ENCODE measurements at regions not wholly inside any gene's neighbourhood (a gene's known extent, or its start where the extent isn't known, plus 50 kb on each side); places are given as distances from the start of the nearest gene placed in this dataset.
"Not testable (repeated sequence)": the region's sequence is repeated elsewhere in the genome, so short reads cannot be mapped to it uniquely, and the experiment has no call there.

- no peak for TF ChIP-seq CTCF (IDR thresholded peaks at IDR 0.05; ENCODE audit: low read depth, low read length)
- in situ Hi-C loops (cut with HindIII; ENCODE audit: low sequenced_read_pairs): no loop called here
- DNase-seq (ENCODE audit: low read depth, low spot score): no peak
- no peak overlapping the region for H3K4me3 ChIP-seq (ENCODE audit: low read depth, low read length)
Measured at GRCh38 chr12:114604606-114605005, 79.4 kb downstream of the TBX3 start.

- H3K4me3 ChIP-seq (ENCODE audit: low read depth, low read length); DNase-seq (ENCODE audit: low read depth, low spot score); in situ Hi-C loops (cut with HindIII; ENCODE audit: low sequenced_read_pairs): not testable (repeated sequence)
Measured at GRCh38 chr12:114600584-114600983, 83.4 kb downstream of the TBX3 start.

- no peak for TF ChIP-seq CTCF (IDR thresholded peaks at IDR 0.05; ENCODE audit: low read depth, low read length)
- in situ Hi-C loops (cut with HindIII; ENCODE audit: low sequenced_read_pairs): no loop called here
- H3K4me3 ChIP-seq (ENCODE audit: low read depth, low read length): no peak overlapping the region
- DNase-seq (ENCODE audit: low read depth, low spot score): no peak
Measured at GRCh38 chr12:114598111-114598510, 85.9 kb downstream of the TBX3 start.

- no peak overlapping the region for H3K4me3 ChIP-seq (ENCODE audit: low read depth, low read length)
- no peak for DNase-seq (ENCODE audit: low read depth, low spot score)
- no peak for TF ChIP-seq CTCF (IDR thresholded peaks at IDR 0.05; ENCODE audit: low read depth, low read length)
- in situ Hi-C loops (cut with HindIII; ENCODE audit: low sequenced_read_pairs): no loop called here
Measured at GRCh38 chr12:114592946-114593345, 91.0 kb downstream of the TBX3 start.

GRCh38 chr12:114588061-114588460 lies 95.9 kb downstream of the TBX3 start:
- no peak for DNase-seq (ENCODE audit: low read depth, low spot score)
- no peak for TF ChIP-seq CTCF (IDR thresholded peaks at IDR 0.05; ENCODE audit: low read depth, low read length)
- in situ Hi-C loops (cut with HindIII; ENCODE audit: low sequenced_read_pairs): no loop called here

GRCh38 chr12:114580306-114580705 lies 103.7 kb downstream of the TBX3 start:
- in situ Hi-C loops (cut with HindIII; ENCODE audit: low sequenced_read_pairs): no loop called here
- TF ChIP-seq CTCF (IDR thresholded peaks at IDR 0.05; ENCODE audit: low read depth, low read length): no peak
- DNase-seq (ENCODE audit: low read depth, low spot score): no peak
- H3K4me3 ChIP-seq (ENCODE audit: low read depth, low read length): no peak overlapping the region

More at GRCh38 chr12:114588061-114588460, 95.9 kb downstream of the TBX3 start:
- H3K4me3 ChIP-seq (ENCODE audit: low read depth, low read length): no peak overlapping the region

GRCh38 chr12:114579389-114579788 lies 104.6 kb downstream of the TBX3 start:
- no peak for DNase-seq (ENCODE audit: low read depth, low spot score)
- no peak overlapping the region for H3K4me3 ChIP-seq (ENCODE audit: low read depth, low read length)
- in situ Hi-C loops (cut with HindIII; ENCODE audit: low sequenced_read_pairs): no loop called here
- no peak for TF ChIP-seq CTCF (IDR thresholded peaks at IDR 0.05; ENCODE audit: low read depth, low read length)

Measured in astrocyte of the spinal cord (primary cell).